G401.6 (cell line): ENCODE measurements at regions not wholly inside any gene's neighbourhood (a gene's known extent, or its start where the extent isn't known, plus 50 kb on each side); places are given as distances from the start of the nearest gene placed in this dataset.

Experiments used
- FAIRE-seq: peaks from 2 replicates; lab custom pipeline; 2012; peaks lifted over from hg19 to GRCh38; lab: Jason Lieb, UNC

DNA sequence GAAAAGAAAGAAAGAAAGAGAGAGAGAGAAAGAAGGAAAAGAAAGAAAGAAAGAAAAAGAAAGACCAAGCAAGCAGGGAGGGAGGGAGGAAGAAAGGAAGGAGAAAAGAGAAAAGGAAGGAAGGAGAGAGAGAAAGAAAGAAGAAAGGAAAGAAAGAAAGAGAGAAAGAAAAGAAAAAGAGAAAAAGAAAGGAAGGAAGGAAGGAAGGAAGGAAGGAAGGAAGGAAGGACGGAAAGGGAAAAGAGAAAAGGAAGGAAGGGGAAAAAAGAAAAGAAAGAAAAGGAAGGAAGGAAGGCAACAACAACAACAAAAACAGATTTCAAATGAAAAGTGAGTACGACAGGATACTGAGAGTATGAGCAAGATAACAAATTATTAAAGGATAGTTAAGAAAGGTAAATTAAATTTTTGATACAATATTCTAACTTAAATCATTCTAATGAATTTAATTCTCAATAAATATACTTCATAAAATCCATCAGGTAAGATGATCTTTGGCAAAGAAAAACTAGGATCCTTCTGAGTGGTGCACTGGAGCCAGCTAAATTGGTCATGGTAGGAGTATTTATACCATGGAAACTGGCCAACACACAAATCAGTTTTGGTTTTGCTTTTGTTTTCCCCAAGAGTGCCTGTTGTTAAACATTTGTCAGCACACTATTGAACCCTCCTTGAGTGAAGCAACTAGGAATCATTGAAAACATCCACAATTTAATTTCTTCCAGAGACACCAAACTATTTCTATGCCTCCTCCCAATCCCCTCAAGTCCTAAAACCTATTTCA is 56.1 kb upstream of the DYRK2 start:
- no peak for FAIRE-seq

DNA sequence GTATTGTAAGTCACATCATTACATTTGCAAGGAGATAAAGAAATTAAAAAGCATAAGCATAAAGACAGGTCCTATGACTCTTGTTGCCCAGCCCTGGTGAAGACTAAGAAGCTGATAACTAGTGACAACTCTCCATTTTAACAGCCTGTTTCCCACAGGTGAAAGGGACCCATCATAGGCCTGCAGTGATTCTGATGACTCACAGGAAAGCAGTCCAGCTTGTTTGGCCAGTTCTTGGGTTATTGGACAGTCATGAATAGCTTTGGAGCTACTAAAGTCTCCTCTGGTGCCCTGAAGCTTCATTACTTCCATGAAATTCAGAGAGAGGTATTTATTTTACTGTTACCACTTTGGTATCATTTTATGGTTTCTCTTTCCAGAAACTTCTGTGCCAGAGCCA is 55.5 kb upstream of the DYRK2 start:
- FAIRE-seq: no peak

DNA sequence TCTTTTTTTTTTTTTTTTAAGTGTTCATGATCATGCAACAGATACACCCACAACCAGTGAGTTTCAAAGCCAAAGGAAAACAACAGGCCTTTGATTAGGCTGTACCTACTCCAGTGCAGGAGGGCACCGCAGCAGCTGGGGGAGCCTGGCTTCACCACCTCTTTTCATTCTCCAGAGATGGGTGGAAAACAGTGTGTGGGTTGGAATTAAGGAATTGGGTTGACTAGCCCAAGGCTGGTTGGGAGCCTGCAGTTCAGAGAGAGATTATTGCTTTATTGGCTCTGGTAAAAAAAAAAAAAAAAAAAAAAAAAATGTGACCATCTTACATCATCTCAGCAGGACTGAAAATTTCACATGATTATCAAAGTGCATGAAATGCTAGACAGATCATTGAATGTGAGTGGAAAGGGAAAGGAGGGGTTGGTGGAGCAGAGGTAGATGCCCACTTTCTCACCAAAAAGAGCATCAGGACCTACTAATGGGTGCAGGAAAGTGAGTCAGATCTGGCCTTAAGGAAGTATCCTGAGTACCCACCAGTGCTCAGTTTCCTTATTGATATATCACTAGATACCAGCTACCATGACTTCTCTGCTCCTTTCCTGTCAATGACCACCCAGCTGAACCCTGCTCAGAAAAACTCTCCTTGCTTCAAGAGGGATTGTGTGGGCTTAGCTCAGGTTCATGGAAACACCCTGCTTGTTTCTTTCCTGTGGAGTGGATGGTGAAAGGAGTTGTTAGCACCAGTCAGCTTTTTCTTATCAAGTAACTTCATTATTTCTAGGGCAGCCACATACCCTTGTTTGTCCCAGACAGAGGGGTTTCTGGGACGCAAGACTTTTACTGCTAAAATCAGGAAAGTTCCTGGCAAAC is 54.8 kb upstream of the DYRK2 start:
- no peak for FAIRE-seq

DNA sequence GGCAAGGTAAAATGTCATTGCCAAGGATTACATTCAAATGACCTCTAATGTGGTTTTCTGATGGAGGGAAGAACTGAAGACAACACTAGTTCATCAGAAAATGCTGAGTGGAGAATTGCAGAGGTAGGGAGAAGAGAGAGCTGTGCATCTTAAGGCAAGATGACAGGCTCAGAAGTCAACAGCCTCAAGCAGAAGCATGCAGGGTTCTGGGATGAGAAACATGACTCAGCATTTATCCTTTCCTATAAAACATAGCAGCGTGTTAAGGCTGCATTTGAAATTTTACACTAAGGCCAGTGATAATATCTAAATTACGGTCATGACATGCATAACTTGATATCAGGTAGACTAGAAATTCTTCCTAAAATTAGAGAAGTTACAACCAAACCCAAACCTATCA is 53.7 kb upstream of the DYRK2 start:
- FAIRE-seq: no peak

DNA sequence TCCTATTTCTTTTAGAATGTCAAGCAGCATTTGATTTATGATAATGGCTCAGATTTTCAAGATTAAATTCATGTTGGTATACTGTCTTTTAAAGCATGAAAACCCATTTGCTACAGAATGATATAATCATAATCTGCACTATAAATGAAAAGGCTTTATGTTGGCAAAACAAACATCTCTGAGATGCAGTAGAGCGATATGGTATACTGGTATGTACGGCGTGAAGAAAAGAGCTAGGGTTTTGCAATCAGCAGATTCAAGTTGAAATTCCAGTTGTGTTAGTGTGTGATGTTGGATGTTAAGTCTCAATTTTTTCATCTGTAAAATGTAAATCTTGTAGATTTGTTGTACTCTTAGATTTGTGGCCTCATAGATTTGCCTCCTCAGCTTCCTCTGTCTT is 53.2 kb upstream of the DYRK2 start:
- FAIRE-seq: no peak

DNA sequence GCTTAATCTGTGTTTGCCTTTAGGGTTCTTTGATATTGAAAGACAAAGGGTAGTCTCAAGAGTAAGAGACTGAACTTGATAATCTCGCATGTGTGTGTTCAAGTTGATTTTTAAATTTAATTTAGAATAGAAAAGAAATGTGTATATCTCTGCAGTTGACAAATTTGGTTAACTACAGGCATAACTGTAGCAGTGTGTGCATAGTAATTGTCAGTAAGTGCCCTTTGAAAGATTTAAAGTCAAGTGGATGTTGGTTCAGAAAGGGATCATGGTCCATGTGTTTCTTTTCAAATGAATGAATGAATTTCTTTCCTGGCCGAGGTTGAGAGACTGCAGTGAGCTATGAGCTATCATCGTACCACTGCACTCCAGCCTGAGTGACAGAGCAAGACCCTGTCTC is 49.9 kb upstream of the DYRK2 start:
- FAIRE-seq: no peak
